ENCODE measurements at regions not wholly inside any gene's neighbourhood (a gene's known extent, or its start where the extent isn't known, plus 50 kb on each side); places are given as distances from the start of the nearest gene placed in this dataset.

- no peak for TF ChIP-seq CTCF (IDR thresholded peaks at IDR 0.05)
- no peak for TF ChIP-seq EP300 (IDR thresholded peaks at IDR 0.05)
- no peak for TF ChIP-seq POLR2A (IDR thresholded peaks at IDR 0.05)
- TF ChIP-seq POLR2AphosphoS5 (IDR thresholded peaks at IDR 0.05), result no peak
Observed at GRCh38 chrY:21315366-21315765, 195.8 kb upstream of the RBMY1B start.

Data from upper lobe of left lung (tissue), 4 donors.